HEK293T (cell line): ENCODE measurements at regions not wholly inside any gene's neighbourhood (a gene's known extent, or its start where the extent isn't known, plus 50 kb on each side); places are given as distances from the start of the nearest gene placed in this dataset.

ENCODE experiments used
- BHLHE40 ChIP-seq: fragments of 450-650 bp; IDR thresholded peaks from 2 replicates; pipeline ENCODE4 v1.6.1; 2016; ENCODE audit warnings: mild to moderate bottlenecking, moderate library complexity, borderline replicate concordance
- ELF4 ChIP-seq: fragments of 450-650 bp; IDR thresholded peaks from 2 replicates; pipeline ENCODE4 v1.6.1; 2017; ENCODE audit warnings: antibody characterized with exemption
- FOXM1 ChIP-seq: fragments of 450-650 bp; IDR thresholded peaks from 2 replicates; pipeline ENCODE4 v1.6.1; 2017; ENCODE audit warnings: mild to moderate bottlenecking, borderline replicate concordance
- LEF1 ChIP-seq: fragments of 450-650 bp; IDR thresholded peaks from 2 replicates; pipeline ENCODE4 v1.6.1; 2017; ENCODE audit warnings: mild to moderate bottlenecking, borderline replicate concordance
- NFRKB ChIP-seq: fragments of 450-650 bp; IDR thresholded peaks from 2 replicates; pipeline ENCODE4 v1.6.1; 2016; ENCODE audit warnings: mild to moderate bottlenecking, moderate library complexity
- SP1 ChIP-seq: fragments of 450-650 bp; IDR thresholded peaks from 2 replicates; pipeline ENCODE4 v1.6.1; 2017
- SUZ12 ChIP-seq: fragments of 450-650 bp; IDR thresholded peaks from 2 replicates; pipeline ENCODE4 v1.6.1; 2016; ENCODE audit warnings: mild to moderate bottlenecking

GRCh38 chr3:193780397-193780796 is 187.4 kb downstream of the OPA1 start:
- no peak for TF ChIP-seq SUZ12
- TF ChIP-seq FOXM1: no peak
- TF ChIP-seq SP1: no peak
- no peak for TF ChIP-seq ELF4
- no peak for TF ChIP-seq BHLHE40
- TF ChIP-seq LEF1: no peak
- TF ChIP-seq NFRKB: no peak
